Neural crest cell (in vitro differentiated cells): ENCODE measurements at regions not wholly inside any gene's neighbourhood (a gene's known extent, or its start where the extent isn't known, plus 50 kb on each side); places are given as distances from the start of the nearest gene placed in this dataset.

Experiments used
- DNase-seq: peaks from one replicate; pipeline ENCODE4 v3.0.0; 2021; ENCODE audit warnings: low read depth, mixed read lengths, low spot score
- H3K27ac Mint-ChIP-seq: one replicate; pipeline ENCODE4 v1.8.0; 2021; ENCODE audit warnings: mild to moderate bottlenecking, mixed read lengths; ENCODE audit not compliant: unreplicated experiment
- H3K27me3 Mint-ChIP-seq: 2 replicates; pipeline ENCODE4 v1.8.0; 2021; ENCODE audit warnings: low read depth, mild to moderate bottlenecking, mixed read lengths
- H3K36me3 Mint-ChIP-seq: 2 replicates; pipeline ENCODE4 v1.8.0; 2021; ENCODE audit warnings: low read depth, mild to moderate bottlenecking, mixed read lengths
- H3K4me1 Mint-ChIP-seq: 2 replicates; pipeline ENCODE4 v1.8.0; 2021; ENCODE audit warnings: mixed read lengths
- H3K4me3 Mint-ChIP-seq: one replicate; pipeline ENCODE4 v1.8.0; 2021; ENCODE audit warnings: mild to moderate bottlenecking, mixed read lengths
- H3K9me3 Mint-ChIP-seq: 2 replicates; pipeline ENCODE4 v1.8.0; 2021; ENCODE audit warnings: mixed read lengths
- TF ChIP-seq, protein P1 (sequence below): fragments of 200-600 bp; sonication (generic); conservative IDR thresholded peaks from 2 replicates; pipeline ENCODE4 v1.5.0; 2021; ENCODE audit warnings: antibody characterized with exemption, mild to moderate bottlenecking

- DNase-seq = no peak
- no peaks in the 10 kb centered on the region for H3K36me3 Mint-ChIP-seq
- H3K4me1 Mint-ChIP-seq = no peaks in the 10 kb centered on the region
- H3K4me3 Mint-ChIP-seq = no peak overlapping the region
- no peaks in the 10 kb centered on the region for H3K27me3 Mint-ChIP-seq
- no peak overlapping the region for H3K27ac Mint-ChIP-seq
- H3K9me3 Mint-ChIP-seq = peaks cover 4% of the 10 kb centered on the region
- TF ChIP-seq, protein P1, sequence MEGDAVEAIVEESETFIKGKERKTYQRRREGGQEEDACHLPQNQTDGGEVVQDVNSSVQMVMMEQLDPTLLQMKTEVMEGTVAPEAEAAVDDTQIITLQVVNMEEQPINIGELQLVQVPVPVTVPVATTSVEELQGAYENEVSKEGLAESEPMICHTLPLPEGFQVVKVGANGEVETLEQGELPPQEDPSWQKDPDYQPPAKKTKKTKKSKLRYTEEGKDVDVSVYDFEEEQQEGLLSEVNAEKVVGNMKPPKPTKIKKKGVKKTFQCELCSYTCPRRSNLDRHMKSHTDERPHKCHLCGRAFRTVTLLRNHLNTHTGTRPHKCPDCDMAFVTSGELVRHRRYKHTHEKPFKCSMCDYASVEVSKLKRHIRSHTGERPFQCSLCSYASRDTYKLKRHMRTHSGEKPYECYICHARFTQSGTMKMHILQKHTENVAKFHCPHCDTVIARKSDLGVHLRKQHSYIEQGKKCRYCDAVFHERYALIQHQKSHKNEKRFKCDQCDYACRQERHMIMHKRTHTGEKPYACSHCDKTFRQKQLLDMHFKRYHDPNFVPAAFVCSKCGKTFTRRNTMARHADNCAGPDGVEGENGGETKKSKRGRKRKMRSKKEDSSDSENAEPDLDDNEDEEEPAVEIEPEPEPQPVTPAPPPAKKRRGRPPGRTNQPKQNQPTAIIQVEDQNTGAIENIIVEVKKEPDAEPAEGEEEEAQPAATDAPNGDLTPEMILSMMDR = no peak
Observed at GRCh38 chr18:75677696-75678455, 250.4 kb upstream of the SMIM21 start.

GRCh38 chr18:75660932-75661331 is 233.4 kb upstream of the SMIM21 start:
- no peak overlapping the region for H3K4me3 Mint-ChIP-seq
- no peak for DNase-seq
- TF ChIP-seq, protein P1 = no peak
- H3K9me3 Mint-ChIP-seq = peaks cover 8% of the 10 kb centered on the region
- H3K4me1 Mint-ChIP-seq = peaks cover 11% of the 10 kb centered on the region
- H3K36me3 Mint-ChIP-seq = peaks cover 8% of the 10 kb centered on the region
- no peaks in the 10 kb centered on the region for H3K27me3 Mint-ChIP-seq
- no peak overlapping the region for H3K27ac Mint-ChIP-seq

- TF ChIP-seq, protein P1 = no peak
Observed at GRCh38 chr18:75659535-75660023, 232.1 kb upstream of the SMIM21 start.

DNA sequence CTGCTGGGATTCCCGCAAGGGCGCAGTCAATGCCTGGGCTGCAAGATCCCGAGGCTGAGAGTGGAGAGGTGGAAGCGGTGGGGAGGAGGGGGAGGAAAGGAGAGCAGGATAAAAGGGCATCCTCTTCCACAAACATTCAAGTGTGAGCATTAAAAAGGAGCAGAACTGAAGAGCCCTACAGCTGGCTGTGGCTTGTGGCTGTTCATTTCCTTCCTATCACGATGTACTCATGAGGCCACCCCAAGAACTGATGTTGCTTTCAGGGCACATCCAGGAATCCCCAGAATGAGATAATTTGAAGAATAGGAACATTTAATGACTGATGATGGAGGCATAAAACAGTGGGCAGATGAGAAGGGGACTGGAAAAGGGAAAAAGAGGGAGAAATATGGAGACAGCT is 230.8 kb upstream of the SMIM21 start:
- TF ChIP-seq, protein P1 = no peak
- H3K27me3 Mint-ChIP-seq = no peaks in the 10 kb centered on the region
- no peak for DNase-seq
- H3K4me3 Mint-ChIP-seq = no peak overlapping the region
- peaks cover 26% of the 10 kb centered on the region for H3K4me1 Mint-ChIP-seq
- peaks cover 8% of the 10 kb centered on the region for H3K36me3 Mint-ChIP-seq
- H3K9me3 Mint-ChIP-seq = peaks cover 8% of the 10 kb centered on the region
- H3K27ac Mint-ChIP-seq = no peak overlapping the region

More at GRCh38 chr18:75659535-75660023, 232.1 kb upstream of the SMIM21 start:
- Mint-ChIP-seq H3K27ac (no peak overlapping the region), H3K4me1 (peaks cover 24% of the 10 kb centered on the region), H3K27me3 (no peaks in the 10 kb centered on the region), H3K4me3 (no peak overlapping the region), H3K9me3 (peaks cover 8% of the 10 kb centered on the region), H3K36me3 (peaks cover 8% of the 10 kb centered on the region)
- DNase-seq = no peak

- Mint-ChIP-seq H3K36me3 (peaks cover 6% of the 10 kb centered on the region), H3K27me3 (no peaks in the 10 kb centered on the region), H3K4me3 (no peak overlapping the region), H3K27ac (no peak overlapping the region), H3K4me1 (peaks cover 26% of the 10 kb centered on the region), H3K9me3 (peaks cover 6% of the 10 kb centered on the region)
- no peak for DNase-seq
- TF ChIP-seq, protein P1 = no peak
Observed at GRCh38 chr18:75656563-75657247, 229.2 kb upstream of the SMIM21 start.
